SK-N-SH treated with all-trans-retinoic acid at 6 μM for 48 hours (cell line): ENCODE measurements at regions not wholly inside any gene's neighbourhood (a gene's known extent, or its start where the extent isn't known, plus 50 kb on each side); places are given as distances from the start of the nearest gene placed in this dataset.

Source experiments
- ATAC-seq: fragments of 200-7000 bp; cut with Tn5 transposase; 3 replicates; pipeline ENCODE4 v1.9.1; 2020; ENCODE audit warnings: mild to moderate bottlenecking, moderate library complexity
- ARNTL ChIP-seq: fragments of 450-650 bp; formaldehyde crosslinking; IDR thresholded peaks from 2 replicates; pipeline ENCODE4 v1.5.0; 2020; ENCODE audit warnings: low read depth, mild to moderate bottlenecking, moderate library complexity, borderline replicate concordance
- BACH2 ChIP-seq: fragments of 250-450 bp; sonication (Bioruptor Pico); IDR thresholded peaks from 2 replicates; pipeline ENCODE4 v1.9.0; 2021; ENCODE audit warnings: mild to moderate bottlenecking, borderline replicate concordance
- CSDC2 ChIP-seq: fragments of 250-450 bp; sonication (Bioruptor Pico); IDR thresholded peaks from 2 replicates; pipeline ENCODE4 v1.5.0; 2020; ENCODE audit warnings: mild to moderate bottlenecking, moderate library complexity
- ESRRG ChIP-seq: fragments of 250-450 bp; sonication (Bioruptor Pico); IDR thresholded peaks from 2 replicates; pipeline ENCODE4 v1.6.1; 2021; ENCODE audit warnings: mild to moderate bottlenecking
- GLIS3 ChIP-seq: fragments of 250-450 bp; sonication (Bioruptor Pico); IDR thresholded peaks from 2 replicates; pipeline ENCODE4 v1.5.0; 2020; ENCODE audit warnings: mild to moderate bottlenecking, moderate library complexity
- ISL1 ChIP-seq: fragments of 250-450 bp; sonication (Bioruptor Pico); IDR thresholded peaks from 2 replicates; pipeline ENCODE4 v2.1.2; 2022; ENCODE audit warnings: mild to moderate bottlenecking, moderate library complexity
- OSR1 ChIP-seq: fragments of 250-450 bp; sonication (Bioruptor Pico); IDR thresholded peaks from 2 replicates; pipeline ENCODE4 v1.8.0; 2022; ENCODE audit warnings: moderate library complexity, mild to moderate bottlenecking, inconsistent platforms
- PPARA ChIP-seq: fragments of 250-450 bp; sonication (Bioruptor Pico); IDR thresholded peaks from 2 replicates; pipeline ENCODE4 v1.5.0; 2020; ENCODE audit warnings: mild to moderate bottlenecking, borderline replicate concordance
- RARB ChIP-seq: fragments of 250-450 bp; sonication (Bioruptor Pico); IDR thresholded peaks from 2 replicates; pipeline ENCODE4 v1.8.0; 2021; ENCODE audit warnings: mild to moderate bottlenecking, moderate library complexity
- SNAI2 ChIP-seq: fragments of 250-450 bp; sonication (Bioruptor Pico); IDR thresholded peaks from 2 replicates; pipeline ENCODE4 v1.5.0; 2020; ENCODE audit warnings: mild to moderate bottlenecking, moderate library complexity
- TCF4 ChIP-seq: fragments of 250-450 bp; sonication (Bioruptor Pico); IDR thresholded peaks from 2 replicates; pipeline ENCODE4 v1.8.0; 2021; ENCODE audit warnings: mild to moderate bottlenecking, moderate library complexity, borderline replicate concordance
- TOX ChIP-seq: fragments of 250-450 bp; sonication (Bioruptor Pico); IDR thresholded peaks from 2 replicates; pipeline ENCODE4 v1.8.0; 2021; ENCODE audit warnings: mild to moderate bottlenecking, moderate library complexity, borderline replicate concordance
- ZC3H10 ChIP-seq: fragments of 250-450 bp; sonication (Bioruptor Pico); IDR thresholded peaks from 2 replicates; pipeline ENCODE4 v1.5.1; 2021; ENCODE audit warnings: mild to moderate bottlenecking, moderate library complexity
- ZFP3 ChIP-seq: fragments of 250-450 bp; sonication (Bioruptor Pico); IDR thresholded peaks from 2 replicates; pipeline ENCODE4 v1.5.0; 2020; ENCODE audit warnings: mild to moderate bottlenecking, moderate library complexity
- ZFP30 ChIP-seq: fragments of 450-650 bp; formaldehyde crosslinking; IDR thresholded peaks from 2 replicates; pipeline ENCODE4 v1.5.0; 2022; ENCODE audit warnings: mild to moderate bottlenecking, moderate library complexity
- ZNF565 ChIP-seq: fragments of 450-650 bp; formaldehyde crosslinking; conservative IDR thresholded peaks from 2 replicates; pipeline ENCODE4 v1.5.0; 2020; ENCODE audit warnings: low read depth, mild to moderate bottlenecking, moderate library complexity
- ZNF70 ChIP-seq: fragments of 450-650 bp; formaldehyde crosslinking; IDR thresholded peaks from 2 replicates; pipeline ENCODE4 v1.5.0; 2020; ENCODE audit warnings: mild to moderate bottlenecking, moderate library complexity
- ZNF8 ChIP-seq: fragments of 450-650 bp; formaldehyde crosslinking; IDR thresholded peaks from 2 replicates; pipeline ENCODE4 v1.5.0; 2020; ENCODE audit warnings: mild to moderate bottlenecking, moderate library complexity
- TF ChIP-seq, protein P1 (sequence below): fragments of 250-450 bp; sonication (Bioruptor Pico); IDR thresholded peaks from 2 replicates; pipeline ENCODE4 v1.8.0; 2020; ENCODE audit warnings: mild to moderate bottlenecking, moderate library complexity, borderline replicate concordance
- TF ChIP-seq, protein P2 (sequence below): fragments of 250-450 bp; sonication (Bioruptor Pico); IDR thresholded peaks from 2 replicates; pipeline ENCODE4 v1.5.0; 2020; ENCODE audit warnings: mild to moderate bottlenecking, moderate library complexity
- TF ChIP-seq, protein P3 (sequence below): fragments of 250-450 bp; sonication (Bioruptor Pico); IDR thresholded peaks from 2 replicates; pipeline ENCODE4 v1.5.1; 2020; ENCODE audit warnings: low read depth, mild to moderate bottlenecking, moderate library complexity

DNA sequence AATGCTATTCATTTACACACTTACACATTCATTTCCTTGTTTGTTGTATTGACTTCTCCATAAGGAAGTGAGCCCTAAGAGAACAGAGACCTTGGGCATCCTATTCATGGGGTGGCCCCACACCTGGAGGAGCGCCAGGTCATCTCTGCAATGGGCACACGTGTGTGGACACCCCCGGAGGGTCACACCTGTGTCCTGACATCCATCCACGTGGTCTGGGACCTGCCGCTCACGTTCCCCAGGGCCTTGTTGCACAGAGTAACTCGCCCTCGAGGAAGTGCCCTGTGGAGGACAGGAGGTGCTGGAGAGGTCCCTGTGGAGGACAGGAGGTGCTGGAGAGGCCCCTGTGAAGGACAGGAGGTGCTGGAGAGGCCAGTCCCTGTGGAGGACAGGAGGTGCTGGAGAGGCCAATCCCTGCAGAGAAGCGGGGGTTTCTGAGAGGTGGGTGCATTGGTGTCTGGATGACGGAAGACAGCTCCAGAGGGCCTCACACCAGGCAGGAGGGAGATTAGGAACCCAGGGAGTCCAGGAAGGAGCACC is 73.2 kb upstream of the GPC1 start:
- no peak for TF ChIP-seq ZFP30 (CRISPR knock-in tag)
- no peak for TF ChIP-seq TOX
- TF ChIP-seq ESRRG (CRISPR knock-in tag), result no peak
- TF ChIP-seq BACH2 (CRISPR knock-in tag), result no peak
- no peak for TF ChIP-seq OSR1
- ATAC-seq, result no peak

DNA sequence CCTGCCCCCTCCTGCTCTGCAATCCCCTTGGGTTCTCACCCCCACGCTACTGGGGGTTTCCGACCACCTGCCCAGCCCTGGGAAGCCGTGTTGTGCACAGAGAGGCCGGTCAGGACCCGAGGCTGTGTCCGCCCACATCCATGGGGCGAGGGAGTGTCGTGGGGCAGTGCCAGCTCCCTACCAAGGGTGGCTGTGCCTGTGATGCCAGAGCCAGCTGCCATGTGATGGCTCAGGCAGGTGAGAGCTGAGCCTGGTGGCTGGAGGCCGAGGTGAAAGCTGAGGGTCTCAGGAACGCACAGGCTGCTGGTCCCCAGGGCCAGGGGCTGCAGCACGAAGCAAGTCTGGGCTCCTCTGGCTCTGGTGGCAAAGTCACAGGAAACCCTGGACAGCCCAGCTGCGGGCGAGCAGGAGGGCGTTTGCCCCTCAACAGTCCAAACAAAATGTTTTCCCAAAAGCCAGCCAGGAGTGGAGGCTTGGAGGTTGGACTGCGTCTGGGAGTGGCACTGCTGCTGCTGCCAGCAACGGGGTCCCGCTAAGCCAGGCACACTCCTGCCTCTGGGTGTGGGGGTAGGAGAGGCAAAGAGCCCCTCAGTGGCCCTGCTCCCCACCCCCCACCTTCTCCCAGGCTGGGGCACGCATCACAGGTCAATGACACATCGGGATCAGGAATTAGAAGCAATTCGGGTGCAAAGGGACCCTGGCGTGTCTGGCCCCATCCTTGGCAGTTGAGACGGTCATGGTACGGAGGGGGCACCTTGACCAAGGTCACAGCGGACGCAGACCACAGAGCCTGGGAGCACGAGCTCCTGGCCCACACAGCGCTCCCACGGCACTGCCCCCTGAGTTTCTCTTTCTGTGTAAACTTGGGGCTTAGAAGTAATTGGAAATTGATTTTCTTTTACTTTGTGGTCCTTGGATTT is 72.4 kb upstream of the GPC1 start:
- TF ChIP-seq ZFP30 (CRISPR knock-in tag) (no peak), GLIS3 (CRISPR knock-in tag) (no peak), ZNF565 (CRISPR knock-in tag) (no peak), ARNTL (no peak), ZC3H10 (CRISPR knock-in tag) (no peak), ZNF8 (CRISPR knock-in tag) (no peak), PPARA (CRISPR knock-in tag) (no peak), ESRRG (CRISPR knock-in tag) (no peak), ZFP3 (CRISPR knock-in tag) (no peak), TCF4 (CRISPR knock-in tag) (no peak), RARB (CRISPR knock-in tag) (no peak)
- TF ChIP-seq, protein P1, sequence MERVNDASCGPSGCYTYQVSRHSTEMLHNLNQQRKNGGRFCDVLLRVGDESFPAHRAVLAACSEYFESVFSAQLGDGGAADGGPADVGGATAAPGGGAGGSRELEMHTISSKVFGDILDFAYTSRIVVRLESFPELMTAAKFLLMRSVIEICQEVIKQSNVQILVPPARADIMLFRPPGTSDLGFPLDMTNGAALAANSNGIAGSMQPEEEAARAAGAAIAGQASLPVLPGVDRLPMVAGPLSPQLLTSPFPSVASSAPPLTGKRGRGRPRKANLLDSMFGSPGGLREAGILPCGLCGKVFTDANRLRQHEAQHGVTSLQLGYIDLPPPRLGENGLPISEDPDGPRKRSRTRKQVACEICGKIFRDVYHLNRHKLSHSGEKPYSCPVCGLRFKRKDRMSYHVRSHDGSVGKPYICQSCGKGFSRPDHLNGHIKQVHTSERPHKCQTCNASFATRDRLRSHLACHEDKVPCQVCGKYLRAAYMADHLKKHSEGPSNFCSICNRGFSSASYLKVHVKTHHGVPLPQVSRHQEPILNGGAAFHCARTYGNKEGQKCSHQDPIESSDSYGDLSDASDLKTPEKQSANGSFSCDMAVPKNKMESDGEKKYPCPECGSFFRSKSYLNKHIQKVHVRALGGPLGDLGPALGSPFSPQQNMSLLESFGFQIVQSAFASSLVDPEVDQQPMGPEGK (CRISPR knock-in tag), result no peak
- TF ChIP-seq, protein P2, sequence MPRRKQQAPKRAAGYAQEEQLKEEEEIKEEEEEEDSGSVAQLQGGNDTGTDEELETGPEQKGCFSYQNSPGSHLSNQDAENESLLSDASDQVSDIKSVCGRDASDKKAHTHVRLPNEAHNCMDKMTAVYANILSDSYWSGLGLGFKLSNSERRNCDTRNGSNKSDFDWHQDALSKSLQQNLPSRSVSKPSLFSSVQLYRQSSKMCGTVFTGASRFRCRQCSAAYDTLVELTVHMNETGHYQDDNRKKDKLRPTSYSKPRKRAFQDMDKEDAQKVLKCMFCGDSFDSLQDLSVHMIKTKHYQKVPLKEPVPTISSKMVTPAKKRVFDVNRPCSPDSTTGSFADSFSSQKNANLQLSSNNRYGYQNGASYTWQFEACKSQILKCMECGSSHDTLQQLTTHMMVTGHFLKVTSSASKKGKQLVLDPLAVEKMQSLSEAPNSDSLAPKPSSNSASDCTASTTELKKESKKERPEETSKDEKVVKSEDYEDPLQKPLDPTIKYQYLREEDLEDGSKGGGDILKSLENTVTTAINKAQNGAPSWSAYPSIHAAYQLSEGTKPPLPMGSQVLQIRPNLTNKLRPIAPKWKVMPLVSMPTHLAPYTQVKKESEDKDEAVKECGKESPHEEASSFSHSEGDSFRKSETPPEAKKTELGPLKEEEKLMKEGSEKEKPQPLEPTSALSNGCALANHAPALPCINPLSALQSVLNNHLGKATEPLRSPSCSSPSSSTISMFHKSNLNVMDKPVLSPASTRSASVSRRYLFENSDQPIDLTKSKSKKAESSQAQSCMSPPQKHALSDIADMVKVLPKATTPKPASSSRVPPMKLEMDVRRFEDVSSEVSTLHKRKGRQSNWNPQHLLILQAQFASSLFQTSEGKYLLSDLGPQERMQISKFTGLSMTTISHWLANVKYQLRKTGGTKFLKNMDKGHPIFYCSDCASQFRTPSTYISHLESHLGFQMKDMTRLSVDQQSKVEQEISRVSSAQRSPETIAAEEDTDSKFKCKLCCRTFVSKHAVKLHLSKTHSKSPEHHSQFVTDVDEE (CRISPR knock-in tag), result no peak
- no peak for ATAC-seq

DNA sequence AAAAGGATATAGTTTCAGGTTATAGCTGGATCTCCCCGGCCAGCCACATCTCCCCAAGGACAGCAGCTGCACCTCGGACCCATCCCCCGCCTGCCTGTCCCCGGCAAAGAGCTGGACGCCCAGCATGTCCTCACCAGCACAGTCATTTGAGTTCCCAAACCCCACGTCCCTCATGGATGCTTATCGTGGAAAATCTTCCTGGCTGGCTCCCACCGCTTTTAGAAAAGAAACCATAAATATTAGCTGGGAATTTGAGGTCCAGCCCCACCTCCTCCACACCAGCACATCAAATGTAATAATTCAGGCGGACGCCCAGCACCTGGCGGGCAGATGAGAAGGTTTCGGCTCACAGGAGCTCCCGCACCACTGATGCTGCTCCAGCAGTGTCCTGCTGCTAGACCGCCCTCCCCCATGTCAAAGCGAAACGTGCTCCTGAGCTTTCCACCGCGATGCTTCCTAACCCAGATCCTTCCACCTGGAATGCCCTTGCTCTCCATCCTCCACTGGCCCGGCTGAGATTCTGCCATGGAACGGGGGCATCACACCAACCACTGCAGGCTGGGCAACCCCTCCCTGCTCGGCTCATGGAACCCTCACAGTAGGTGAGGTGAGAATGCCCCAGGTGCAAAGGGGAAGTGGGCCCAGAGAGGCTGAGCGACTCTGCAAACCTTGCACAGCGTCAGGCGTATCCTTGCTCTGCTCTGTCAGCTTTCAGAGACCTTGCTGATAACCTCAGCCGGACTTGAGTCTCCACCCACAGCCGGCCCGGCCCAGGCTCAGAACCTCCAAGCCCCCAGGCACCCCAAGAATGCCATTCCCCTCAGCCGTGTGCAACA is 71.5 kb upstream of the GPC1 start:
- no peak for ATAC-seq
- TF ChIP-seq ZC3H10 (CRISPR knock-in tag) (no peak), BACH2 (CRISPR knock-in tag) (no peak)

DNA sequence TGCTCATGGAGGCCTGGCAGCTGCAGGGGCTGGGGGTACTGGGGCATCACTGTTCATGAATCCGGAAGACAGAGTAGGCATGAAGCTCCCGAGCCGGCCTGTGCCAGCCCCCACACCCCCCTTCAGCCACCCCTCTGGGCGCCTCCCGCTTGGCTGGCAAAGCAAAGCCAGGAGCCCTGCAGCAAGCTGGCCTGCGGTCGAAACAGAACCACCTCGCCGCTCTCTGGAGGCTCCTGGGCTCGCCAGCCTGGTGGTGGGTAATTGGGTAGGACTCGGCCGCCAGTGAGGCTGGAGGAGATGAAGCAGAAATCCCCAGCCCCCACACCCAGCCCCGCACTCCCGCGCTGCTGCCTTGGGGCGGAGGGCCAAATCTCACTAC is 70.9 kb upstream of the GPC1 start:
- no peak for ATAC-seq
- no peak for TF ChIP-seq PPARA (CRISPR knock-in tag)
- TF ChIP-seq, protein P1 (CRISPR knock-in tag), result no peak
- no peak for TF ChIP-seq CSDC2 (CRISPR knock-in tag)
- no peak for TF ChIP-seq ZNF70 (CRISPR knock-in tag)
- TF ChIP-seq ZFP30 (CRISPR knock-in tag), result no peak
- TF ChIP-seq ZC3H10 (CRISPR knock-in tag), result no peak
- TF ChIP-seq, protein P3, sequence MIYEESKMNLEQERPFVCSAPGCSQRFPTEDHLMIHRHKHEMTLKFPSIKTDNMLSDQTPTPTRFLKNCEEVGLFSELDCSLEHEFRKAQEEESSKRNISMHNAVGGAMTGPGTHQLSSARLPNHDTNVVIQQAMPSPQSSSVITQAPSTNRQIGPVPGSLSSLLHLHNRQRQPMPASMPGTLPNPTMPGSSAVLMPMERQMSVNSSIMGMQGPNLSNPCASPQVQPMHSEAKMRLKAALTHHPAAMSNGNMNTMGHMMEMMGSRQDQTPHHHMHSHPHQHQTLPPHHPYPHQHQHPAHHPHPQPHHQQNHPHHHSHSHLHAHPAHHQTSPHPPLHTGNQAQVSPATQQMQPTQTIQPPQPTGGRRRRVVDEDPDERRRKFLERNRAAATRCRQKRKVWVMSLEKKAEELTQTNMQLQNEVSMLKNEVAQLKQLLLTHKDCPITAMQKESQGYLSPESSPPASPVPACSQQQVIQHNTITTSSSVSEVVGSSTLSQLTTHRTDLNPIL (CRISPR knock-in tag), result no peak
- TF ChIP-seq GLIS3 (CRISPR knock-in tag), result no peak
- TF ChIP-seq TCF4 (CRISPR knock-in tag), result no peak
- TF ChIP-seq ZNF565 (CRISPR knock-in tag), result no peak
- TF ChIP-seq ISL1 (CRISPR knock-in tag), result no peak
- TF ChIP-seq OSR1, result no peak
- no peak for TF ChIP-seq ARNTL
- TF ChIP-seq ZFP3 (CRISPR knock-in tag), result no peak
- no peak for TF ChIP-seq SNAI2 (CRISPR knock-in tag)
- TF ChIP-seq BACH2 (CRISPR knock-in tag), result no peak
